HG02588 (cell line): ENCODE measurements at regions not wholly inside any gene's neighbourhood (a gene's known extent, or its start where the extent isn't known, plus 50 kb on each side); places are given as distances from the start of the nearest gene placed in this dataset.

Experiments
- ATAC-seq: cut with Tn5 transposase; IDR thresholded peaks from one replicate; pipeline ENCODE4 v1.9.1; 2021; ENCODE audit warnings: mild to moderate bottlenecking, moderate library complexity; ENCODE audit not compliant: unreplicated experiment

DNA sequence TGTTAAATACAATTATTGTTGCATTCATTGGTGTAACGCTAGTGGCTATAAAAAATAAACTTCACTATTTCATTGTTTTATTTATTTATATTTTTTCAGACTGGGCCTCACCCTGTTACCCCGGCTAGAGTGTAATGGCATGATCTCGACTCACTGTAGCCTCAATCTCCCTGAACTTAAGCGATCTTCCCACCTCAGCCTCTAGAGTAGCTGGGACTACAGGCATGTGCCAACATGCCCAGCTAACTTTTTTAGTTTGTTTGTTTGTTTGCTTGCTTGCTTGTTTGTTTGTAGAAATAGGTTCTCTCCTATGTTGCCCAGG, 387.4 kb upstream of the PTBP2 start:
- ATAC-seq = no peak

DNA sequence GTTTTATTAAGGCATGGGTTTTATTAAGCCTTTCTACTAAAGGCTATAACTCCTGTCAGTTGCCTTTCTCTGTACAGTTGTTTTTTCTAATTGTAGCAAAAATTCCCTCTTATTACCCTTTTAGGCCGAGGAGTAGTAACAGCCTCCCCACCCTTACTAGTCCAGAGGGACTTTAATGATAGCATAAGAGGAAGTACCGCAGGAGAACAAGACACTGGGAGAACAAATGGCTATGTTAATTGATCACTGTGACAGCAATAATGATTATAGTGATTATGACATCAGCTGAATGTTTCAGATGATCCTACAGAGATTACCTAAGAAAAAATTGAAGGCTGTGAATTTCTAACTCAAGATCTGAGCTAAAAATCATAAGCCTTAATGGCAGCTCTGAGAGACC, 383.0 kb upstream of the PTBP2 start:
- ATAC-seq = no peak

DNA sequence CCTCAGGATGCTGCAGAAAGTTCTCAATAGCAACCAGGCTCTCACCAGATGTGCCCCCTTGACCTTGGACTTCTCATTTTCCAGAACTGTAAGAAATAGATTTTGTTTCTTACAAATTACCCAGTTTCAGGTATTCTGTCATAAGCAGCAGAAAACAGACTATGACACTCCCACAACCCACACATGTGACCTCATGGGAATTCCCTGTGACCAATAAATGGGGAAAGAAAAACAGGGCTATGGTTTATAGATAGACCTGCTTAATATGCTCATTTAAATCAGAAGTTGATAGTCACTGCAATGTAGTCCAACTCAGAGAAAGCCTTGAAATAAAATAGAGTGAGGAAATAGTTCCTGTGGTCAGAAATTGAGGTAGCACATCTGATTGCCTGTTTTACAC, 380.9 kb upstream of the PTBP2 start:
- ATAC-seq = no peak

DNA sequence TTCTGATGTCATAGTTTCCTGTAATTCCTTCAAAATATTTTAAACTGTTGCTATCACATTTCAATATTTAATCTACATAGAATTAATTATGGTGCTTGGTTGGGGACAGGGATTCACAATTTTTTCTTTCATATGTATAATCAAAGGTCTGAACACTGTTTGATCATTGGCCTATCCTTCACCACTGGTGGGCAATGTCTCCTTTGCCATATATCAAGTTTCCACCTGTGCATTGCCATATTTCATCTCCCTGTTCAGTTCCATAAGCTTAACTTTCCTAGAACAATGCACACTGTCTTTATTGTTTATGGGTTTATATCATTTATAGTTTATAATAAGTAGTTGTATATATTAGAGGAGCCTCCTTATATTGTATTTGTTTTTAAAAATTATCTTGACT, 374.9 kb upstream of the PTBP2 start:
- ATAC-seq = no peak

DNA sequence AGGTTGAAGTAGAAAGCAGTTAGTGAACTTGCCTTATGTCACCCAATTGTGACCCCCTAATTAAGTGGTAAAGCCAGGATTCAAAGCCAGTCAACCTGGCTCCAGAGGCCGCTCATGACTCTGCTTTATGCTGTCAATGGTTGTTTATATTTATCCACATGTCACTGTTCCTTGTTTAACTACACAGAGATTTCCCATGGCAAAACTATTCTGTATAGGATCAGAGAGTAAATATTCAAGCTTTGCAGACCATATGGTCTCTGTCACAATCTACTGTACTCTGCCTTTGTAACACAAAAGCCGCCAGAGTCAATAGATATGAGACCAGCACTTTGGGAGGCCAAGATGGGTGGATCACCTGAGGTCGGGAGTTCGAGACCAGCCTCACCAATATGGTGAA, 371.7 kb upstream of the PTBP2 start:
- no peak for ATAC-seq

DNA sequence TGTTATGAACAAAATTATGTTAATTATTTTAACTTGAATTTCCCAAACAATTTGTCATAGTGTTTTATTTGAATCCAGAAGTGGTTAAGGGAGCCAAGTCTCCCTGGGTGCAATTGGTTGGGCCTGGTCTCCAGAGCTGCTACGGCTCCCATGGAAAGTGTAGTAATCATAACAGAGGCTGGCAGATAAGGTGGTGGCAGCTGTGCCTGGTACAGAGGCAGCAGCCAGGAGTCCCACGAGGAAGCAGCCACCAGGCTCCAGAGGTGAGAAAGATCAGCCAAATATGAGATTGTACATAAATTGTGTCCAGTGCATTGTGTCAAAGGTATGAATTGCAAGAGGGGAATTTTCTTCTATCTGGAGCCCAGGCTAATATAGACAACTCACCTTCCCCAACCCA, 368.9 kb upstream of the PTBP2 start:
- no peak for ATAC-seq

DNA sequence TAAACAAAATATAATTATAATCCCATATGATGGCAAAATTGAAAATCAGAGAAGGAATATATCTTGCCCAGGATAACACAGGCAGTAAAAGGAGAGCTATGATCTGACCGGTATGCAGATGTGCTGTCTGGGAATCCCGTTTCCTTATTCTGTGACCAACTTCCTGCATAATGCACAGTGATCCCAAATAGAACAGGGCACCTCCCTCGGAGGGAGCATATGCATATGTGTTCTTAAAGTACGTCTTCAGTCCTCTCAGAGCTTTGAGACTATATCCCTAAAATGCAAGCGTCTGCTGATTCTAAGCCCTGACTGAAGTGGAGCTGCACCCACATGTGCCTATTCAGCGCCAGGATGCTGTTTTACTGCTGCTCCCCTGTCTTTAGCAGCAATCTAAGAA, 366.1 kb upstream of the PTBP2 start:
- ATAC-seq = no peak

DNA sequence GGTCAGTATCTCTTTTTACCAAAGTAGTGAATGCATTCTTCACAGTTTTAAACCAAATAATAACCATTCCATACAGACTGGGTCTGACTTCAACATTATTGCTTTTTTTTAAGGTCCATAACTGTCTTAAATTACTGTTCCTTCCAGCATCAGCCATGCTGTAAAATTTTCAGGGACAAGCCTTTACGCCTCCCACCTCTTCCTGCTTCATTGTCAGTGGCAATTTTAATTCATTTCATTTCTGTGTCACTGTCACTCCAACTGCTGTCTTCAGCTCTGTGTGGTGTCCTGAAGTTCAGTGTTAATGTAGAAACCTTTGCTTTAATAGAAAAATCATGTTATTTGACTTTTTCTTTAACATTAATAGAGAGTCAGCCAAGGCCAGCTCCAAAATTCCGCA, 365.6 kb upstream of the PTBP2 start:
- no peak for ATAC-seq

DNA sequence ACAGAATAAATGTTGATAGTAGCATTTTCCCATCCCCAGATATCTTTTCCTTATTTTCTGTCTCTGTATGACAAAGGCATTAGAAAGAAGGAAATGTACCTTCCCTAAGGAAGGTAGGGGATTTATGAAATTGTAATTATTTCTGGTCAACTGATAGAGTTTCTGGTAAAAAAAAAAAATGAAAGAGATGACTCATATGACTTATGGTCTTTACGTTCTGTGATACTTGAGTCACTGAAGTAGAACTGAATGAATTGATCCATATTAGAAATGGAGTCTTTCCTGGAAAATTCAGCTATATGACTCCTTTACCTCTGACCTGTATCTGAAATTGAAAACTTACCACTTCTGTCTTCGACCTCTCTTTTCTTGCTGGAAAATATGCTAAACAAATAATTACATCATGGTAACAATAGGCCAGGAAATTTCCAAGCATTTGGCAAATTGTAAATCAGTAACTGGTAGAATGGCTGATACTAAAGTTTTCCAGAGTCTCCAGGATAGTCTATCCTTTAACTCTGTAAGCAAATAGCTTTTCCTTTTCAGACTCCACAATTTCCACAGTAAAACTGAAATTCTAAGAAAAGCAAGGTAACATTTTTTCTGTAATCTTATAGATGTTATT, 364.3 kb upstream of the PTBP2 start:
- no peak for ATAC-seq

DNA sequence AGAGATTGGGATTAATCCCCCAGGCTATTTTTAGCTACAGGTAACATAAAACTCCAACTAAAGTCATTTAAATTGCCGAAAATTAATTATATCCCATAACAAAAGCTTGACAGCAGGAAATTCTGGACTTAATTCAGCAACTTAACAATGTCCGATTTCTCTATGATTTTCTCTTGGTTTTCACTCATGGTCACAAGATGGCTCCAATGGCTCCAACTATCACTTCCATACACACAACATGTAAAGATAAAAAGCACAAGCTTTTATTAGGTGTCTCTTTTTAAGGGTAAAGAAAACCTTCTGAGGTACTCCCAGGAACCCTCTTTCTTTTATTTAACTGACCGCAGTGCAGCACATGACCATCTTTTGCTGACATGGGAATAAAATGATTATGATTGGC, 363.5 kb upstream of the PTBP2 start:
- ATAC-seq = no peak

DNA sequence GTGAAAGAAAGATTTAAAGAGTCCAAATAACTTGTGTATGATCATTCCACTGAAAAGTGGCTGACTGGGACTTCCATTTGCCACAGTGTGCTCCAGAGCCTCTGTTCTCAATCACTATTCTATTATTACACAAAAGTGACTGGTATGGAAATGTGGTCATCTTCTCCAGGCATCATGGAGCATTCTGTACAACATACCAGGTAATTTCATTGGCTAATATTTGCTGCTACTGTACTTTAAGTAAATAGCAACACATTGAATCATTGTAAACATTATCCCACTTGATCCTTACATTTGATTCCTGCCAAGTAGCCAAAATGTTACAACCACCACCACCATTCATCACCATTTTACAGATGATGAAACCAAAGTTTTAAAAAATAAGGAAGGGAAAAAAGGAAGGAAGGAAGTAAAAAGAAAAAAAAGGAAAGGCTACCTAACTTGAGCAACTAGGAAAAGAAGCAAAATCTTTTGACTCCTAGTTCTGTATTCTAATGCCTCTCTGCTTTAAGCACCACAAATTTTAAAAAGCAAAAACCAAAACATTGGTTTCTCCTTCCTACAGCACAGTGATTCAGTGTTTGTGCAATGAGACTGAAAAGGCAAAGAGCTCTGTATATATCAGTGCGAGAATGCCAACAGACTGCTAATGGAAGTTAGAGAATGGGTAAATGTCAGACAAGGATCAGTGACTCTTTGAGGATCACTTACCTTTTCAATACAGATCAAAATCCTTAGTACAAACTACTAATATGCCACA, 361.4 kb upstream of the PTBP2 start:
- no peak for ATAC-seq

DNA sequence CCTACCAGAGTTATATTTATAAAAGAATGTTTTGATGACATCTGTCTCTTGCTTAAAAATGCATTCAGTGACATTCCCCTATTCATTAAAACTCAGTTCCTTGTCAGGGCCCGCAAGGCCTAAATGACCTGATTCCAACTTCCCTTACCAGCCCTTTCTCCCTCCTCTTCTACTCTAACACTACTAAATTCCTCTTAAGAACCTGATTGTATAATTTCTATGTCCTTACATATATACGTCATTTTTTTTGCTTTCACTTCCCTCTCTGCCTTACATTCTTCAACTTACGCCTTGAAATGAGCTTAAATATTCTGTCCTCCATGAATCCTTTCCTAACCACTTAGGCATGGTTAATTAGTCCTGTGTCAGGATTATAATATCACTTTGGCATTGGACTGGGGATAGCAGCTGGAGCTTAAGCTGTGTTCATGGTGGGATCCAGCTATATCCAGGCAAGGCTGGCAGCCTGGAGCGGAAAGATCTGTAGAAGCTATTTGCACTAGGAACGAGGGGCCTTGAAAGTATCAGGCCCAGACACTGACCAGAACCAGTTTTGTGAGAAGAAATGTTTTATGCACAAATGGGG, 360.2 kb upstream of the PTBP2 start:
- ATAC-seq = no peak

DNA sequence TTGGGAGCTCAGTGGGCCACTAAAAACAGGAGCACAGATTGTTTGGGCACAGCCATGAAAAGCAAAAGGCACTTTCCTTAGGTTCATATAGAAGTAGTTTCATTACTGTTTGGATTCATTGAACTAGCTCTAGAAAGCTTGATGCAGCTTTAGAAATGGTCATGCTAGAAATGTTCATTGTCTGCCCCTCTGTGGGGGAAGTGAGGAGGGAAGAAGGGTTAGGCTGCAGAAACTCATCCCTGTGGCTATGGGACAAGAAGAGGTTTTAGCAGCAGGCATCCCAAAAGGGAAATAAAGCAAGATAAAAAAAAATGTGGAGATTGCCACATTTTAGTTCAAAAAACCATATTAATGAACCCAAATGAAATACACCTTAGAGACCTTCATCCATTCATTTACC, 359.6 kb upstream of the PTBP2 start:
- no peak for ATAC-seq

DNA sequence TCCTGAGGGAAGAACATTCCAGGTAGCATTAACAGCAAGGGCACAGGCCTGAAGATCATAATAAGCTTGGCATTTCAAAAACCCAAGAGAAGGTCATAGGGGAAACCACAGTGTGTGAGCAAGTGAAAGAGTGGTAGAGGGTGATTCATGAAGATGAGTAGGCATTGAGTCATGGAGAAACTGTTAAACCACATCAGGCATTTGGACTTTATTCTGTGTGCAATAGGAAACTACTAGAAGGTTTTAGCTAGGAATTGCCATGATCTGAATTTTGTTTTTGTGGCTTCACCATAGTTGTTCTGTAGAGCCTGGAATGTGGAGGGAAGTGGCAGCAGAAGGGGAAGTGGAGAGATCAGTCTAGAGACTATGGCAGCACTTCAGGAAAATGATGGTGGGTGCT, 359.0 kb upstream of the PTBP2 start:
- ATAC-seq = peak; percentile 75

DNA sequence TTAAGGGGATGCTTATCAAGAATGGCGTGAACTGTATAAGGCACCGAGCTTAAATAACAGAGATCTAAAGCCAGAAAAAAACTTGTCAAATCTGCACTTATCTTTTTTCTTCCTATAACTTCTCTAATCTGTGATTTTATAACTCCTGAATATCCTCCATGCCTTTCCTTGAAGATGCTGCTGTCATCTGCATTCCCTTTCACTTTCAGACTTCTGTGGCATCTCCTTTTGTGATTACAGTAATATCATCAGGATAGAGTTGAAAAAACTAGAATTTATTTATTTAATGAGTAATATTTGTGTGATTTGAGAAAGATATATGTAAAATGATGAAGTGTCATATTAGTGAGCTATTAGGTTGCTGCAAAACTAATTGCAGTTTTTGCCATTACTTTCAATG, 357.8 kb upstream of the PTBP2 start:
- ATAC-seq = no peak

DNA sequence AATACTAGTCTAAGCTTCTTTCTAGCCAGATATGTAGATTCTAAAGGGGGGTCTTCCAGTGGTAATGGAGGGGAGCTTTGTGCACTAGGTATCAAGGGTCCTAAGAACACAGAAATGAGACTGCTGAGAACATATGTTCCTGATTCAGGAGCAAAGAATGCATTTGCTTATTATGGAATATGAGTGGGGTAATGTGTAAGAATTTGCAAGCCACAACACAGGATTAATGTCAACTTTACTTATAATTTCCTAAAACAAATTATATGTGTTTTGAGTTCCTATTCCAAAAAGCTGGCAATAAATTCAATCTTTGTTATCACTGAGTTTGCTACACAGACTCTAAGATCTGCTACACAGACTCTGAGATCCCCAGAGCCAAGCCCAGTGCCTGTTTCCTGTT, 357.0 kb upstream of the PTBP2 start:
- no peak for ATAC-seq

DNA sequence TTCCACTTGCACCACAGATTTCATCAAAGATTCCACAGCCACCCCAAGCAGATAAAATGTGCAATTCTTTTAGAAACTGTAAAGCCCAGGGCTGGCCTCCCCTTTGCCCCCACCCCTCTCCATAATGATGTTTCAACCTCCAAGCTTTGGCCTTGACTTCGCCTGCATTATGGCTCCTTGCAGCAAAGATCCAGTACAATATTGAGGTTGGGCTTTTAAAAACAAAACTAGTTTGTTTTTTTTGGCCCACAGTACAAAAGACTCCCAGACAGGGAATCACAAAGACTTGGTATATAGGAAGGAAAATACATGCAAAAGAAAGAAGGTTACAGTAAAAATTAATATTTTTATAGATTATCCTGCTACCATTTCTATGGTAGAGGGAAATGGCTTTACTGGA, 356.5 kb upstream of the PTBP2 start:
- no peak for ATAC-seq

DNA sequence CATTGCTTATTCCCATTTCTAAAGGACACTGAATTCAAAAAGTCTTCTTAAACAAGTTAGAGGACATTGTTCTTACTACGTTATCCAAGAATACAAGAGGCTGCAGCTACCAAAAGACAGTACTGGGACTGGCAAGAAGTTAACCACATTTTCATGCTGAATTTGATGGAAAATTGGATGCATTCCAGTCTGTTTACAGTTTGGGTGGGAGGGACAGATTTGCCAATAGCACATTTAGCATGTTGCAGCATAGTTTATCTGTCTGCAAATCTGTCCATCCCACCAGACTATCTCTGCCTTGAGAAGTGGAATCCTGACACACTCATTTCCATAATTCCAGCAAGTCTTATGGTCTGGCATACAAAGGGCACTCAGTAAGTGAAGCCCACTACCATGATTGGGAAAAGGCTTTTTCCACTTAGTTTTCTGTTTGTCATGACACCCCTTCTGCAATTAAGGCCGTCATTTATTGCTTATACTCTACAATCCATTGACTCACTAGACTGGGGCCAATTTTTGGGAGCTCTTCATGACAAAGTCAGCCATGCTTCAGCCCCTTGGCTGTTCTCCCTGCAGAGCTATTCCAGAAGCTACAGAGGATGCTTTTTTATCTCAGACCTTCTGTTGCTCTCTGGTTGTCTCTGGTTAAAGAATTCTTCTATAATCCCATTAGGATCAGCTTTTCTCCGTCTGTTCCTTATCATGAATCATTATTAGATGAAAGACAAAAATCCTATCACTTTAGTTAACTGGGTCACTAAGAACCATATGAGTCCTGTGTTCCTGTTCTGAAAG, 355.8 kb upstream of the PTBP2 start:
- no peak for ATAC-seq

DNA sequence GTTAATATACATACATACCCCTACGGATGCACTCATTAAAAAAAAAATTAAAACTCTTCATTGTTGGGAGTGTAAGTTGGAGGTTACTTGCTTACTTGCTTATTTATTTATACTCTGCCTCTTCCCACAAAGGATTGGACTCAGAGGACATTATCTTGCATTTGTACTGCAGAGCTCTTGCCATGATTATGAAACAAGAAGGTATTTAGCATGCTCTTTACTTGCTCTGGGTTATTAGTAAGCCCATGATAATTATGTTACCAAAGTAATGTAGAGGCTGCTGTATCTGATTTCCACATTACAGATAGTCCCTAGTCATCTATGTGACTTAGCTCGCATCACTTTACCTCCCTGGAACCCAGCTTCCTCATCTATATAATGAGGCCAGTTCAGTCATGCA, 355.1 kb upstream of the PTBP2 start:
- no peak for ATAC-seq

DNA sequence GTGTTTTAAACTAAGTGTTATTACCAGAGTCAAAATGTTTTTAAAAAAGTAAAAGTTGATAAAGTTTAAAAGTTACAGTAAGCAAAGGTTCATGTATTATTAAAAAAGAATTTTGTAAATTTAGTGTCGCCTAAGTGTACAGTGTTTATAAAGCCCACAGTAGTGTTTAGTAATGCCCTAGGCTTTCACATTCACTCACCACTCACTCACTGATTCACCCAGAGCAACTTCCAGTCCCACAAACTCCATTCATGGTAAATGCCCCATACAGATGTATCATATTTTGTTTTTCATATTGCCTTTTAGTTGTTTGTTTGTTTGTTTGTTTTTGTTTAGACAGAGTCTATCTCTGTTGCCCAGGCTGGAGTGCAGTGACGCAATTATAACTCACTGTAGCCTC, 353.8 kb upstream of the PTBP2 start:
- no peak for ATAC-seq

DNA sequence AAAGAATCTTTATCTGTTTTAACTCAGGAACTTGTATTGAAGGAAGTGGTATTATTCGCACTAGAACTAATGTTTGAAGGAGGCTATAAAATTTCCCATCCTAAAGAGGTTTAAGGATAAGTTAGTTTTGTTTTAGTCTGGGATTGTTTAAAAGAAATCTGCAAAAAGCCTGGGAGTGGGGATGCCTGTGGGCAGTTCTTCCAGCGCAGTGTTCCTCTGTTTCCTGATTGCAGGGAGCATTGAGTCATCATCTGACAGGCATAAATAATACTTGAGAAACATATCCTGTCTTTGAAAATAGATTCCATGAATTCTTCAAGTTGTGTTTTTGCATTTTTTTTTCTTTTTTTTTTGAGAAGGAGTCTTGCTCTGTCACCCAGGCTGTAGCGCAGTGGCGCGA, 350.8 kb upstream of the PTBP2 start:
- no peak for ATAC-seq

DNA sequence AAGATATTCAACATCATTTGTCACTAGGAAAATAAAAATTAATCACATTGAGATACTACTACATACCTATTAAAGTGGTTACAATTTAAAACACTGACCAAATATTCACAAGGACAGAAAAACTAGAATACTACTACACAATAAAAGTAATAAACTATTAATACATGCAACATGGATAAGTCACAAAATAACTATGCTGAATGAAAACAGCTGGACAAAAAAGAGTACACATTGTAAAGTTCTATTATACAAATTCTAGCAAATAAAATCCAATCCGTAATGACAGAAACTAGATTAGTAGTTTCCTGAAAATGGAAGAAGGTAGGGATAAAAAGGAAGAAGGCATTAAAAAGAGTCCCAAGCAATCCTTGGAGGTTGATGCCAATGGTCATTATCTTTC, 348.7 kb upstream of the PTBP2 start:
- no peak for ATAC-seq
